ENCODE measurements at regions not wholly inside any gene's neighbourhood (a gene's known extent, or its start where the extent isn't known, plus 50 kb on each side); places are given as distances from the start of the nearest gene placed in this dataset.

DNA sequence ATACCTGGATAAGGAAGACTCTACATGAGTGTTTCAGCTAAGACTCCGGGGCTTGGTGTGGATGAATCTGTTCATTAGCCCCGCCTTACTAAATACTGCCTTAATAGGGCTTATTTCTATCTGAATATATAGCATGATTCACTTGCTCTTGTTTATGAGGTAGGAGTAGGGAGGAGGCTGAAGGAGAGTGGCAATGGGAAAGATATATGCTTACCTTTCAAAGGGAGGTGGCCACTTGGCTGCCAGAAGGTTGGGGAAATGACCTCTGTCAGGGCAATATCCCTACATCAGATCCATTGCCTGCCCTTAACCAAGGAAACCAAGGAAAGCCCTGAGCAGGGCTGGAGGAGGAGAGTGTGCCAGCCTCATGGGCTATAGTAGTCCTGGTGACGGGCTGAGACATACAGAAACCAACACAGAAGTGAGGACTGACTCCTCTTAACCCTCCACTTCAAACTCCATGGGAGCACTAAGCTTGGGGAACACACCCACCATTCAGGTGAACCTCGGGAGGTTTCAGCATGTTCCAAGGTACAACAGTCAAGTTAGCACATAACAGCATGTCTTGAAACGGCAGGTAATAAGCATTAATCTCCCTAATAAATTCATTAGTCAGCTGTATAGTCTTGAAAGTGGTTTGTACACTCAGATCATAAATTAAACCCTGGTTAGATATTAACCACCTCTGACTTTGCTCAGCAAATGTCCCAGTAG, 80.1 kb downstream of the EOMES start:
- Histone ChIP-seq H3K9ac (ENCODE audit: low read depth in 1 of 2, low read length in 2 of 2) (no peak overlapping the region), H3K4me1 (ENCODE audit: control insufficient read depth in 4 of 4, insufficient read depth in 4 of 4, low read length in 3 of 4) (no peaks in the 10 kb centered on the region), H3K27me3 (ENCODE audit: control insufficient read depth in 4 of 4, insufficient read depth in 4 of 4, low read length in 3 of 4) (peaks cover 0 to 2% (median 0%) of the 10 kb centered on the region in 4 donors), H3K27ac (ENCODE audit: low read depth in 1 of 2, low read length in 2 of 2) (no peak overlapping the region), H3K36me3 (ENCODE audit: control insufficient read depth in 4 of 4, insufficient read depth in 3 of 4, low read depth in 1 of 4, low read length in 3 of 4) (no peaks in the 10 kb centered on the region), H3K4me3 (ENCODE audit: low read depth in 1 of 3, low read length in 3 of 3) (no peak overlapping the region), H3K9me3 (ENCODE audit: control insufficient read depth in 4 of 4, low read length in 3 of 4) (no peaks in the 10 kb centered on the region)
- 75% methylated on average over 5 of the region's 5 CpGs for WGBS
- TF ChIP-seq HNF4G (IDR thresholded peaks at IDR 0.05): no peak
- TF ChIP-seq RAD21 (IDR thresholded peaks at IDR 0.05): no peak
- TF ChIP-seq, protein P1, sequence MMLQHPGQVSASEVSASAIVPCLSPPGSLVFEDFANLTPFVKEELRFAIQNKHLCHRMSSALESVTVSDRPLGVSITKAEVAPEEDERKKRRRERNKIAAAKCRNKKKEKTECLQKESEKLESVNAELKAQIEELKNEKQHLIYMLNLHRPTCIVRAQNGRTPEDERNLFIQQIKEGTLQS (IDR thresholded peaks at IDR 0.05): no peak
- no peak for TF ChIP-seq GABPA (IDR thresholded peaks at IDR 0.05 in 1 of 2, conservative IDR thresholded peaks at IDR 0.05 in 1 of 2)
- TF ChIP-seq, protein P2, sequence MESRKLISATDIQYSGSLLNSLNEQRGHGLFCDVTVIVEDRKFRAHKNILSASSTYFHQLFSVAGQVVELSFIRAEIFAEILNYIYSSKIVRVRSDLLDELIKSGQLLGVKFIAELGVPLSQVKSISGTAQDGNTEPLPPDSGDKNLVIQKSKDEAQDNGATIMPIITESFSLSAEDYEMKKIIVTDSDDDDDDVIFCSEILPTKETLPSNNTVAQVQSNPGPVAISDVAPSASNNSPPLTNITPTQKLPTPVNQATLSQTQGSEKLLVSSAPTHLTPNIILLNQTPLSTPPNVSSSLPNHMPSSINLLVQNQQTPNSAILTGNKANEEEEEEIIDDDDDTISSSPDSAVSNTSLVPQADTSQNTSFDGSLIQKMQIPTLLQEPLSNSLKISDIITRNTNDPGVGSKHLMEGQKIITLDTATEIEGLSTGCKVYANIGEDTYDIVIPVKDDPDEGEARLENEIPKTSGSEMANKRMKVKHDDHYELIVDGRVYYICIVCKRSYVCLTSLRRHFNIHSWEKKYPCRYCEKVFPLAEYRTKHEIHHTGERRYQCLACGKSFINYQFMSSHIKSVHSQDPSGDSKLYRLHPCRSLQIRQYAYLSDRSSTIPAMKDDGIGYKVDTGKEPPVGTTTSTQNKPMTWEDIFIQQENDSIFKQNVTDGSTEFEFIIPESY (IDR thresholded peaks at IDR 0.05): no peak
- TF ChIP-seq RXRA (IDR thresholded peaks at IDR 0.05): no peak
- TF ChIP-seq NR2F2 (IDR thresholded peaks at IDR 0.05): no peak
- TF ChIP-seq, protein P3, sequence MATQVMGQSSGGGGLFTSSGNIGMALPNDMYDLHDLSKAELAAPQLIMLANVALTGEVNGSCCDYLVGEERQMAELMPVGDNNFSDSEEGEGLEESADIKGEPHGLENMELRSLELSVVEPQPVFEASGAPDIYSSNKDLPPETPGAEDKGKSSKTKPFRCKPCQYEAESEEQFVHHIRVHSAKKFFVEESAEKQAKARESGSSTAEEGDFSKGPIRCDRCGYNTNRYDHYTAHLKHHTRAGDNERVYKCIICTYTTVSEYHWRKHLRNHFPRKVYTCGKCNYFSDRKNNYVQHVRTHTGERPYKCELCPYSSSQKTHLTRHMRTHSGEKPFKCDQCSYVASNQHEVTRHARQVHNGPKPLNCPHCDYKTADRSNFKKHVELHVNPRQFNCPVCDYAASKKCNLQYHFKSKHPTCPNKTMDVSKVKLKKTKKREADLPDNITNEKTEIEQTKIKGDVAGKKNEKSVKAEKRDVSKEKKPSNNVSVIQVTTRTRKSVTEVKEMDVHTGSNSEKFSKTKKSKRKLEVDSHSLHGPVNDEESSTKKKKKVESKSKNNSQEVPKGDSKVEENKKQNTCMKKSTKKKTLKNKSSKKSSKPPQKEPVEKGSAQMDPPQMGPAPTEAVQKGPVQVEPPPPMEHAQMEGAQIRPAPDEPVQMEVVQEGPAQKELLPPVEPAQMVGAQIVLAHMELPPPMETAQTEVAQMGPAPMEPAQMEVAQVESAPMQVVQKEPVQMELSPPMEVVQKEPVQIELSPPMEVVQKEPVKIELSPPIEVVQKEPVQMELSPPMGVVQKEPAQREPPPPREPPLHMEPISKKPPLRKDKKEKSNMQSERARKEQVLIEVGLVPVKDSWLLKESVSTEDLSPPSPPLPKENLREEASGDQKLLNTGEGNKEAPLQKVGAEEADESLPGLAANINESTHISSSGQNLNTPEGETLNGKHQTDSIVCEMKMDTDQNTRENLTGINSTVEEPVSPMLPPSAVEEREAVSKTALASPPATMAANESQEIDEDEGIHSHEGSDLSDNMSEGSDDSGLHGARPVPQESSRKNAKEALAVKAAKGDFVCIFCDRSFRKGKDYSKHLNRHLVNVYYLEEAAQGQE (IDR thresholded peaks at IDR 0.05): no peak
- TF ChIP-seq, protein P4, sequence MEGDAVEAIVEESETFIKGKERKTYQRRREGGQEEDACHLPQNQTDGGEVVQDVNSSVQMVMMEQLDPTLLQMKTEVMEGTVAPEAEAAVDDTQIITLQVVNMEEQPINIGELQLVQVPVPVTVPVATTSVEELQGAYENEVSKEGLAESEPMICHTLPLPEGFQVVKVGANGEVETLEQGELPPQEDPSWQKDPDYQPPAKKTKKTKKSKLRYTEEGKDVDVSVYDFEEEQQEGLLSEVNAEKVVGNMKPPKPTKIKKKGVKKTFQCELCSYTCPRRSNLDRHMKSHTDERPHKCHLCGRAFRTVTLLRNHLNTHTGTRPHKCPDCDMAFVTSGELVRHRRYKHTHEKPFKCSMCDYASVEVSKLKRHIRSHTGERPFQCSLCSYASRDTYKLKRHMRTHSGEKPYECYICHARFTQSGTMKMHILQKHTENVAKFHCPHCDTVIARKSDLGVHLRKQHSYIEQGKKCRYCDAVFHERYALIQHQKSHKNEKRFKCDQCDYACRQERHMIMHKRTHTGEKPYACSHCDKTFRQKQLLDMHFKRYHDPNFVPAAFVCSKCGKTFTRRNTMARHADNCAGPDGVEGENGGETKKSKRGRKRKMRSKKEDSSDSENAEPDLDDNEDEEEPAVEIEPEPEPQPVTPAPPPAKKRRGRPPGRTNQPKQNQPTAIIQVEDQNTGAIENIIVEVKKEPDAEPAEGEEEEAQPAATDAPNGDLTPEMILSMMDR (IDR thresholded peaks at IDR 0.05; ENCODE audit: low read depth, low read length, missing input control): no peak
- no peak for TF ChIP-seq YY1 (IDR thresholded peaks at IDR 0.05)
- TF ChIP-seq HNF4A (conservative IDR thresholded peaks at IDR 0.05): no peak
- no peak for TF ChIP-seq FOXA2 (IDR thresholded peaks at IDR 0.05)
- TF ChIP-seq EGR1 (IDR thresholded peaks at IDR 0.05; ENCODE audit: low read depth in 2 of 2): no peak
- no peak for TF ChIP-seq TAF1 (conservative IDR thresholded peaks at IDR 0.05)
- no peak for TF ChIP-seq JUND (IDR thresholded peaks at IDR 0.05)
- no peak for TF ChIP-seq SP1 (IDR thresholded peaks at IDR 0.05)
- TF ChIP-seq FOXA1 (IDR thresholded peaks at IDR 0.05): no peak
- TF ChIP-seq, protein P5, sequence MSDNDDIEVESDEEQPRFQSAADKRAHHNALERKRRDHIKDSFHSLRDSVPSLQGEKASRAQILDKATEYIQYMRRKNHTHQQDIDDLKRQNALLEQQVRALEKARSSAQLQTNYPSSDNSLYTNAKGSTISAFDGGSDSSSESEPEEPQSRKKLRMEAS (IDR thresholded peaks at IDR 0.05): no peak
- no peak for DNase-seq (ENCODE audit: low spot score)

Measured in liver (tissue), 8 donors.